HepG2 (cell line): ENCODE measurements at regions not wholly inside any gene's neighbourhood (a gene's known extent, or its start where the extent isn't known, plus 50 kb on each side); places are given as distances from the start of the nearest gene placed in this dataset.

Experiments
- ATAC-seq: fragments of 200-7000 bp; cut with Tn5 transposase; 3 replicates; pipeline ENCODE4 v1.9.1; 2020; ENCODE audit warnings: mild to moderate bottlenecking, moderate library complexity
- BruUV-seq: library from RNA; stranded (reverse); fragments of 400-500 nt; replicated peaks from 2 replicates; lab custom pipeline; 2021; lab: Mats Ljungman, UMichigan
- CTCF ChIA-PET: fragments of 300-600 bp; formaldehyde crosslinking; extraction: SDS; loops from one replicate; lab custom pipeline; 2021; ENCODE audit warnings: low total read pairs, inconsistent platforms, low intra/inter-chr PET ratio; lab: Yijun Ruan, JAX
- POLR2A ChIA-PET: fragments of 350-600 bp; sonication (Branson Sonifier 250); formaldehyde crosslinking; loops from one replicate; lab custom pipeline; 2020; ENCODE audit warnings: antibody characterized with exemption, inconsistent platforms; lab: Yijun Ruan, JAX
- DNase-seq: peaks from one replicate; pipeline ENCODE4 v3.0.0-alpha.2; 2015; ENCODE audit warnings: low spot score
- FAIRE-seq: peaks from 3 replicates; lab custom pipeline; 2011; peaks lifted over from hg19 to GRCh38; lab: Jason Lieb, UNC
- H2AFZ ChIP-seq: one replicate; pipeline ENCODE4 v1.6.1; 2011; ENCODE audit warnings: low read length, inconsistent platforms
- H3K27ac ChIP-seq: fragments of 300-600 bp; 3 replicates; pipeline ENCODE4 v1.8.0; 2011; ENCODE audit warnings: mixed run types, mild to moderate bottlenecking, mixed read lengths, low read length, inconsistent platforms; ENCODE audit not compliant: insufficient read depth; ENCODE audit errors: extremely low read length
- H3K27me3 ChIP-seq, 2 experiments: fragments of 200-600 bp in 1 of 2; 2 replicates in 1 of 2; 3 replicates in 1 of 2; pipeline versions ENCODE4 v1.6.0 to v1.8.0; 2011; ENCODE audit warnings: low read length in 2 of 2, mild to moderate bottlenecking in 2 of 2, moderate library complexity in 2 of 2, inconsistent platforms in 1 of 2; ENCODE audit not compliant: insufficient read depth in 2 of 2, control insufficient read depth in 1 of 2
- H3K36me3 ChIP-seq, 2 experiments: fragments of 200-600 bp in 1 of 2; replicated peaks in 1 of 2; 2 replicates in 1 of 2; 3 replicates in 1 of 2; pipeline versions ENCODE4 v1.5.1 to v1.8.0; 2011; ENCODE audit warnings: low read length in 2 of 2, inconsistent platforms in 1 of 2; ENCODE audit not compliant: insufficient read depth in 2 of 2, control insufficient read depth in 1 of 2
- H3K4me1 ChIP-seq: 2 replicates; pipeline ENCODE4 v1.5.1; 2012; ENCODE audit warnings: low read length, inconsistent platforms; ENCODE audit not compliant: insufficient read depth
- H3K4me2 ChIP-seq: 2 replicates; pipeline ENCODE4 v1.6.0; 2011; ENCODE audit warnings: low read depth, low read length, inconsistent platforms
- H3K4me3 ChIP-seq, 3 experiments: fragments of 200-600 bp in 1 of 3; sonication (generic), shearing (Covaris generic) in 1 of 3; replicated peaks in 1 of 3; 2 replicates each; pipeline ENCODE4 v1.5.1; 2011 to 2016; ENCODE audit warnings: low read length in 3 of 3, inconsistent platforms in 2 of 3, low read depth in 2 of 3, mild to moderate bottlenecking in 2 of 3, control low read depth in 1 of 3, mixed read lengths in 1 of 3; ENCODE audit not compliant: insufficient read depth in 1 of 3
- H3K79me2 ChIP-seq: one replicate; pipeline ENCODE4 v1.6.1; 2011; ENCODE audit warnings: low read length, inconsistent platforms; ENCODE audit not compliant: insufficient read depth
- H3K9ac ChIP-seq: 2 replicates; pipeline ENCODE4 v1.6.0; 2011; ENCODE audit warnings: mild to moderate bottlenecking, low read depth, low read length, inconsistent platforms; ENCODE audit not compliant: insufficient read depth
- H3K9me3 ChIP-seq: 2 replicates; pipeline ENCODE4 v1.5.1; 2012; ENCODE audit warnings: mild to moderate bottlenecking, low read length
- H4K20me1 ChIP-seq: 2 replicates; pipeline ENCODE4 v1.6.0; 2011; ENCODE audit warnings: inconsistent platforms, mild to moderate bottlenecking, low read length, moderate library complexity; ENCODE audit not compliant: insufficient read depth
- KAT2B ChIP-seq: fragments of 150-350 bp; IDR thresholded peaks from 2 replicates; pipeline ENCODE4 v1.6.1; 2014; ENCODE audit warnings: low read depth, low read length, borderline replicate concordance
- NR2F1 ChIP-seq, 2 experiments: fragments of 450-650 bp in 1 of 2; formaldehyde crosslinking in 1 of 2; IDR thresholded peaks; 2 replicates each; pipeline versions ENCODE4 v1.5.0 to v1.6.1; 2016 to 2020; ENCODE audit warnings: mild to moderate bottlenecking in 1 of 2, missing compliant biosample characterization in 1 of 2, missing genetic modification reagents in 1 of 2, moderate library complexity in 1 of 2
- POLR2AphosphoS2 ChIP-seq: IDR thresholded peaks from 2 replicates; pipeline ENCODE4 v1.6.1; 2011; ENCODE audit warnings: low read depth, low read length, improper control_type of control experiment
- PREB ChIP-seq: sonication (generic); formaldehyde crosslinking; IDR thresholded peaks from 2 replicates; pipeline ENCODE4 v1.4.0; 2020; ENCODE audit warnings: missing genetic modification reagents
- SP5 ChIP-seq: IDR thresholded peaks from 2 replicates; pipeline ENCODE4 v1.6.1; 2016; ENCODE audit warnings: low read depth, borderline replicate concordance
- TEAD3 ChIP-seq: optimal IDR thresholded peaks from 2 replicates; pipeline ENCODE3; 2016; ENCODE audit warnings: borderline replicate concordance
- TFDP2 ChIP-seq: sonication (generic); formaldehyde crosslinking; IDR thresholded peaks from 2 replicates; pipeline ENCODE4 v1.4.0; 2020; ENCODE audit warnings: missing genetic modification reagents
- ZFP36L2 ChIP-seq: sonication (generic); formaldehyde crosslinking; IDR thresholded peaks from 2 replicates; pipeline ENCODE4 v1.4.0; 2020; ENCODE audit warnings: missing genetic modification reagents
- ZIK1 ChIP-seq: sonication (generic); formaldehyde crosslinking; IDR thresholded peaks from 2 replicates; pipeline ENCODE4 v1.5.0; 2020; ENCODE audit warnings: mild to moderate bottlenecking, low read depth, missing genetic modification reagents, borderline replicate concordance
- ZNF30 ChIP-seq: sonication (generic); formaldehyde crosslinking; IDR thresholded peaks from 2 replicates; pipeline ENCODE4 v1.5.0; 2020; ENCODE audit warnings: mild to moderate bottlenecking, missing genetic modification reagents
- ZNF468 ChIP-seq: sonication (generic); formaldehyde crosslinking; IDR thresholded peaks from 2 replicates; pipeline ENCODE4 v1.8.0; 2022; ENCODE audit warnings: mild to moderate bottlenecking, moderate library complexity, missing genetic modification reagents
- ZNF552 ChIP-seq: sonication (generic); formaldehyde crosslinking; IDR thresholded peaks from 2 replicates; pipeline ENCODE4 v1.9.0; 2022; ENCODE audit warnings: missing genetic modification reagents, mild to moderate bottlenecking, borderline replicate concordance
- ZNF564 ChIP-seq: sonication (generic); formaldehyde crosslinking; IDR thresholded peaks from 2 replicates; pipeline ENCODE4 v1.8.1; 2023; ENCODE audit warnings: mild to moderate bottlenecking, missing genetic modification reagents
- ZNF678 ChIP-seq: sonication (generic); formaldehyde crosslinking; IDR thresholded peaks from 2 replicates; pipeline ENCODE4 v1.4.0; 2020; ENCODE audit warnings: mild to moderate bottlenecking, missing genetic modification reagents
- ZNF747 ChIP-seq: sonication (generic); formaldehyde crosslinking; IDR thresholded peaks from 2 replicates; pipeline ENCODE4 v1.8.1; 2023; ENCODE audit warnings: missing genetic modification reagents, mild to moderate bottlenecking, borderline replicate concordance
- ZNF878 ChIP-seq: sonication (generic); formaldehyde crosslinking; IDR thresholded peaks from 2 replicates; pipeline ENCODE4 v1.8.1; 2023; ENCODE audit warnings: mild to moderate bottlenecking, missing genetic modification reagents, moderate library complexity
- WGBS: methylation state at CpG from one replicate; pipeline ENCODE4 v1.1.6; 2017; ENCODE audit warnings: low lambda C conversion rate; 5-methylcytosine and 5-hydroxymethylcytosine counted together
- in situ Hi-C: cut with HindIII; loops from 2 replicates; pipeline ENCODE4 v1.10.0; 2017; ENCODE audit warnings: low pct_unique_long_range_greater_than_20kb; ENCODE audit not compliant: extremely low pct_ligation_motif_present
- intact Hi-C: fragments of 100-400 bp; cut with micrococcal nuclease; formaldehyde crosslinking; loops from one replicate; pipeline ENCODE4 v1.10.0; 2022; ENCODE audit not compliant: unreplicated experiment

GRCh38 chr4:138758196-138758595 is 257.4 kb upstream of the NOCT start:
- Histone ChIP-seq H3K4me1 (no peaks in the 10 kb centered on the region), H3K4me2 (no peak overlapping the region), H3K27me3 (no peaks in the 10 kb centered on the region), H4K20me1 (no peaks in the 10 kb centered on the region), H3K79me2 (no peaks in the 10 kb centered on the region), H2AFZ (no peak overlapping the region), H3K9ac (no peak overlapping the region), H3K36me3 (no peaks in the 10 kb centered on the region), H3K4me3 (no peak overlapping the region)
- POLR2A ChIA-PET, result no interaction called here
- DNase-seq (no peak), FAIRE-seq (no peak)
- intact Hi-C loops, result no loop called here
- no TSS peak for BruUV-seq
- CTCF ChIA-PET, result no interaction called here
- in situ Hi-C loops, result no loop called here
- TF ChIP-seq ZNF30 (CRISPR knock-in tag), result no peak
- TF ChIP-seq, all 625 proteins: peak for 0
- 19% methylated on average over 5 of the region's 5 CpGs for WGBS
- Histone ChIP-seq H3K27ac (no peak overlapping the region), H3K9me3 (no peaks in the 10 kb centered on the region; the same call in 1 of the 2 replicates)
- ATAC-seq, result no peak

- POLR2A ChIA-PET, result no interaction called here
- Histone ChIP-seq H3K36me3 (no peaks in the 10 kb centered on the region), H3K4me3 (no peak overlapping the region), H3K4me2 (no peak overlapping the region), H3K27ac (no peak overlapping the region), H3K4me1 (no peaks in the 10 kb centered on the region), H3K9ac (no peak overlapping the region), H3K9me3 (no peaks in the 10 kb centered on the region; the same call in 1 of the 2 replicates), H3K79me2 (no peaks in the 10 kb centered on the region), H3K27me3 (no peaks in the 10 kb centered on the region), H2AFZ (no peak overlapping the region), H4K20me1 (no peaks in the 10 kb centered on the region)
- WGBS, result 32% methylated on average over 4 of the region's 4 CpGs
- in situ Hi-C loops (no loop called here), intact Hi-C loops (no loop called here)
- CTCF ChIA-PET, result no interaction called here
- no peak for FAIRE-seq
- DNase-seq, result no peak
- no TSS peak for BruUV-seq
- ATAC-seq, result no peak
- TF ChIP-seq TFDP2 (no peak), ZNF552 (CRISPR knock-in tag) (no peak), ZNF678 (CRISPR knock-in tag) (no peak), KAT2B (no peak), PREB (no peak), POLR2AphosphoS2 (no peak), ZFP36L2 (CRISPR knock-in tag) (no peak), TEAD3 (CRISPR knock-in tag) (no peak), NR2F1 (CRISPR knock-in tag; IDR thresholded peaks at IDR 0.05) (no peak), ZNF878 (CRISPR knock-in tag) (no peak), SP5 (CRISPR knock-in tag) (no peak), ZNF747 (CRISPR knock-in tag) (no peak), ZNF468 (no peak), ZNF564 (CRISPR knock-in tag) (no peak), ZIK1 (CRISPR knock-in tag) (no peak)
These were observed 258.1 kb upstream of the NOCT start for GRCh38 chr4:138757432-138757831.
